Cardiac fibroblast (primary cell): ENCODE measurements at regions not wholly inside any gene's neighbourhood (a gene's known extent, or its start where the extent isn't known, plus 50 kb on each side); places are given as distances from the start of the nearest gene placed in this dataset.
"Not testable (repeated sequence)": the region's sequence is repeated elsewhere in the genome, so short reads cannot be mapped to it uniquely, and the experiment has no call there.

ENCODE experiments used
- DNase-seq, 2 donors: peaks; one replicate each; pipeline versions ENCODE4 v3.0.0 to v3.0.0-alpha.2; 2010; ENCODE audit warnings: low read depth in 2 of 2
- H3K4me3 ChIP-seq, 2 donors: replicated peaks in 1 of 2; 1 replicate in 1 of 2; 2 replicates in 1 of 2; pipeline ENCODE4 v1.5.1; 2011; ENCODE audit warnings: low read depth in 2 of 2, low read length in 2 of 2, mild to moderate bottlenecking in 2 of 2, moderate library complexity in 1 of 2
- CTCF ChIP-seq: IDR thresholded peaks from one replicate; pipeline ENCODE4 v1.5.1; 2011; ENCODE audit warnings: low read depth, mild to moderate bottlenecking, low read length, inconsistent platforms

- TF ChIP-seq CTCF = no peak
- DNase-seq = no peak
- no peak overlapping the region for H3K4me3 ChIP-seq
Observed at GRCh38 chr10:2205406-2205805, 468.1 kb upstream of the ADARB2 start.

GRCh38 chr10:2202401-2202800, 465.1 kb upstream of the ADARB2 start:
- H3K4me3 ChIP-seq = no peak overlapping the region
- TF ChIP-seq CTCF = no peak
- no peak for DNase-seq

GRCh38 chr10:2201534-2202099, 464.3 kb upstream of the ADARB2 start:
- DNase-seq = no peak
- TF ChIP-seq CTCF = no peak

GRCh38 chr10:2197663-2198062, 460.3 kb upstream of the ADARB2 start:
- no peak for DNase-seq
- no peak for TF ChIP-seq CTCF
- no peak overlapping the region for H3K4me3 ChIP-seq

More at GRCh38 chr10:2201534-2202099, 464.3 kb upstream of the ADARB2 start:
- H3K4me3 ChIP-seq = no peak overlapping the region

GRCh38 chr10:2196272-2196671, 458.9 kb upstream of the ADARB2 start:
- no peak for DNase-seq
- TF ChIP-seq CTCF = no peak
- H3K4me3 ChIP-seq = no peak overlapping the region

- DNase-seq, H3K4me3 ChIP-seq: not testable (repeated sequence)
Observed at GRCh38 chr10:2189356-2189755, 452.0 kb upstream of the ADARB2 start.

GRCh38 chr10:2188371-2188770, 451.0 kb upstream of the ADARB2 start:
- DNase-seq = no peak
- no peak overlapping the region for H3K4me3 ChIP-seq
- no peak for TF ChIP-seq CTCF
